Testis (tissue), 2 donors: ENCODE measurements at regions not wholly inside any gene's neighbourhood (a gene's known extent, or its start where the extent isn't known, plus 50 kb on each side); places are given as distances from the start of the nearest gene placed in this dataset.

Experiments used
- CTCF ChIP-seq, 3 experiments: fragments of 450-650 bp in 2 of 3; fragments of 200-600 bp in 1 of 3; sonication (generic) in 1 of 3; IDR thresholded peaks; one replicate each; pipeline ENCODE4 v1.5.1; 2016 to 2019; ENCODE audit warnings: antibody characterized with exemption in 3 of 3, mild to moderate bottlenecking in 2 of 3, moderate library complexity in 1 of 3
- POLR2A ChIP-seq: fragments of 450-650 bp; IDR thresholded peaks from one replicate; pipeline ENCODE4 v1.6.1; 2017; ENCODE audit warnings: antibody characterized with exemption, mild to moderate bottlenecking, moderate library complexity

DNA sequence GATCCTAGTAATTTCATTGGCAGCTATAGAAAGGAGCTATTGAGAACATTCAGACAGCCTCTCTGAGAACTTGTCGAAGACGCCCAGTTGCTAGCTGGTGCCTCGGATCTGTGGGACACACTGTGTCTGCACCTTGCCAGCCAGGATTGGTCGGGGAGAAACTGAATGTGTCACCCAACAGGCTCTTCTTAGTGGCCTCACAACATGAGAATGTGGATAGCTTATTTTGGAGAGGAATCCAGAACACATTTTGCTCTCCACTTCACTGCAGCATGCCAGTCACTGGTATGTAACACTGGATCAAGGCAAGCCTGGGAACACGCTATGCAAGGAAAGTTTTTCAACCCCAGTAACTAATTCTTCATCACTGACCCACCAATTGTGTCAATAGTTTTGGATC is 89.5 kb upstream of the TRPC3 start:
- TF ChIP-seq CTCF (IDR thresholded peaks at IDR 0.05), result no peak
- no peak for TF ChIP-seq POLR2A
